ENCODE measurements at regions not wholly inside any gene's neighbourhood (a gene's known extent, or its start where the extent isn't known, plus 50 kb on each side); places are given as distances from the start of the nearest gene placed in this dataset.

DNA sequence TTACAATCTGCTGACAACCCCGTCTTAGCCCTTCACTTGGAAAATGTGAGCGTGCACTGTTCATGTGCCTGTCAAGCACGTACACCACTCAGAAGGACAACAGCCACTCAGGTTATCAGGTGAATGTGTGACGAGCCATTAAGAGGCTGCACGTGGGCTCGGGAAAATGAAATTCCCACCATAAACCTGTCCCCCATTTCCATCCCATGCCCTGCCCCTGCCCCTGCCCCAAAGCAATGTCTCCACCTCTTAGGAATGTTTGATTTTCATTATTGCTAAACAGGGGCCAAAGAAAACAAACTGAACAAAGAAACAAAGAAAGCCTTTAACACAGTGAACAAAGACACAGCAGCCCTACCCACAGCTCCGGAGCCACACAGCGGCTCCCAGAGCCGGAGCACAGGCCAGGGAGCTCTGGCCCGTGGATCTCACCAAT is 90.5 kb downstream of the TMEM18 start:
- TF ChIP-seq POLR2AphosphoS5 (IDR thresholded peaks at IDR 0.05; ENCODE audit: insufficient read depth, low read depth, low read length) (no peak), MYC (IDR thresholded peaks at IDR 0.05; ENCODE audit: low read depth, low read length) (no peak), JUN (IDR thresholded peaks at IDR 0.05; ENCODE audit: borderline replicate concordance, insufficient read depth, insufficient read length, low read depth) (no peak), GATA2 (IDR thresholded peaks at IDR 0.05; ENCODE audit: insufficient read depth, insufficient read length, low read depth, low read length) (no peak)
- Histone ChIP-seq H3K4me1 (ENCODE audit: control insufficient read depth, extremely low read depth, insufficient read depth, low read length) (no peaks in the 10 kb centered on the region), H3K79me2 (ENCODE audit: control insufficient read depth, insufficient read depth, low read length) (no peaks in the 10 kb centered on the region), H3K4me2 (ENCODE audit: insufficient read depth, low read length) (no peak overlapping the region), H3K36me3 (ENCODE audit: control insufficient read depth in 2 of 2, extremely low read depth in 1 of 2, insufficient read depth in 2 of 2, low read length in 2 of 2) (no peaks in the 10 kb centered on the region), H3K27me3 (ENCODE audit: control insufficient read depth in 2 of 2, insufficient read depth in 2 of 2, low read length in 2 of 2) (no peaks in the 10 kb centered on the region), H4K20me1 (replicated peaks; ENCODE audit: control insufficient read depth, extremely low read depth, insufficient read depth, low read length) (no peaks in the 10 kb centered on the region), H3K4me3 (replicated peaks in 1 of 3; ENCODE audit: insufficient read depth in 1 of 3, low read depth in 1 of 3, low read length in 3 of 3) (no peak overlapping the region), H3K27ac (ENCODE audit: insufficient read depth, low read depth, low read length) (no peak overlapping the region), H3K9ac (replicated peaks; ENCODE audit: extremely low read depth, insufficient read depth, low read length) (no peak overlapping the region), H3K9me1 (replicated peaks; ENCODE audit: control insufficient read depth, extremely low read depth, insufficient read depth, low read length) (no peaks in the 10 kb centered on the region), H3K9me3 (replicated peaks; ENCODE audit: control insufficient read depth, insufficient read depth, low read length) (peaks cover 3% of the 10 kb centered on the region), H2AFZ (ENCODE audit: low read depth, low read length) (no peak overlapping the region)
- dilution Hi-C loops (cut with MboI; ENCODE audit: extremely low pct_ligation_motif_present, low sequenced_read_pairs) (no loop called here), intact Hi-C loops (cut with micrococcal nuclease) (no loop called here)
- no peak for FAIRE-seq
- POLR2A ChIA-PET: no interaction called here
- DNase-seq (ENCODE audit: low read depth, low spot score): no peak
- CTCF ChIA-PET: no interaction called here
- no TSS peak for BruUV-seq (replicated peaks)

DNA sequence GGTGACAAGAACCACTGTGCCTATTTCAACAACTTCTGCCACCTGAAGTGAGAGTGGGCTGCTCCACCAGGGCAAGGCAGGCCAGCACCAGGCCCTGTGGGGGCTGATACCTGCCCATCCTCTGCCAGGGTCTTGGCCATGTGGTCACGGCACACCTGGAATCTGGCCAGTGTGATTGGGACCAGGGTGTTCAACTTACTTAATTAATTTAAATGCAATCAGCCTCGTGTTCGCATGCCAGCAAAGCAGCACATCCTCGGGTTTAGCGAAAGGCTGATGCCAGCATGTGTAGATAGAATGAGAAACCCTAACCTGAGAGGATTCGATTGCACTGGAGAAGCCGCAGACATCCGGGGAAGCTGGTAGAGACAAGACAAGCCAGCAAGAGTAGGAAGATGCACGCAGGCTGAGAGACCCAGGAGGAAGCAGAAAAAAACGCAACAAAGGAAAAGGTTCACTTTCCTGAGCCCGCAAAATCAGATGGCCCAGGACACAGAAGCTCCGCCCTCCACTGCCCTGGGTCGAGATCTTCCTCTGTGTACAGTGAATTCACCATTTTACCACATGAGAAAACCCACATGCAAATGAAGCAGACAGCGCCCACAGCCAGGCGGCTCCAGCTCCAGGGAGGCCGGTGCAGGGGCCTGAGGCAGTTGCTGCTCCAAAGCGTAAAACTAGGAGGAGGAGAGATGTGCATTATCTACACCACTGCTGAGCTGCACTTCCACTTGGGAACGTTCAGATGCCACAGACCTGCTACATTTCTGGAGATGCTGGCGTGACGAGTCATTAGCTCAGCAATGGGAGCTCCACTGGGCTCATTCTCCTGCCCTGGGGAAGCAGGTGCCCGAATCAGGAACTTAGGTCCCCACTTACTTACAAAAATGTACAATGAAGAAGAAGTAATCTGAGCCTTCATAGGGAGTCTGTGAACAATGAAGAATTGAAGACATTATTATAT is 92.1 kb downstream of the TMEM18 start:
- Histone ChIP-seq H3K27ac (ENCODE audit: insufficient read depth, low read depth, low read length) (no peak overlapping the region), H4K20me1 (replicated peaks; ENCODE audit: control insufficient read depth, extremely low read depth, insufficient read depth, low read length) (no peaks in the 10 kb centered on the region), H3K9me1 (replicated peaks; ENCODE audit: control insufficient read depth, extremely low read depth, insufficient read depth, low read length) (no peaks in the 10 kb centered on the region), H3K4me2 (ENCODE audit: insufficient read depth, low read length) (no peak overlapping the region), H3K36me3 (ENCODE audit: control insufficient read depth in 2 of 2, extremely low read depth in 1 of 2, insufficient read depth in 2 of 2, low read length in 2 of 2) (no peaks in the 10 kb centered on the region), H3K4me1 (ENCODE audit: control insufficient read depth, extremely low read depth, insufficient read depth, low read length) (no peaks in the 10 kb centered on the region), H3K79me2 (ENCODE audit: control insufficient read depth, insufficient read depth, low read length) (no peaks in the 10 kb centered on the region), H3K27me3 (ENCODE audit: control insufficient read depth in 2 of 2, insufficient read depth in 2 of 2, low read length in 2 of 2) (no peaks in the 10 kb centered on the region), H3K4me3 (replicated peaks in 1 of 3; ENCODE audit: insufficient read depth in 1 of 3, low read depth in 1 of 3, low read length in 3 of 3) (no peak overlapping the region), H3K9me3 (replicated peaks; ENCODE audit: control insufficient read depth, insufficient read depth, low read length) (peaks cover 3% of the 10 kb centered on the region), H2AFZ (ENCODE audit: low read depth, low read length) (no peak overlapping the region), H3K9ac (replicated peaks; ENCODE audit: extremely low read depth, insufficient read depth, low read length) (no peak overlapping the region)
- TF ChIP-seq FOS (IDR thresholded peaks at IDR 0.05; ENCODE audit: borderline replicate concordance, insufficient read depth, low read length) (no peak), EZH2 (IDR thresholded peaks at IDR 0.05; ENCODE audit: borderline replicate concordance, low read depth, low read length, severe bottlenecking) (no peak), JUN (IDR thresholded peaks at IDR 0.05; ENCODE audit: borderline replicate concordance, insufficient read depth, insufficient read length, low read depth) (no peak), GATA2 (IDR thresholded peaks at IDR 0.05; ENCODE audit: insufficient read depth, insufficient read length, low read depth, low read length) (no peak), MYC (IDR thresholded peaks at IDR 0.05; ENCODE audit: low read depth, low read length) (no peak), POLR2A (IDR thresholded peaks at IDR 0.05; ENCODE audit: low read depth, low read length) (no peak), POLR2AphosphoS5 (IDR thresholded peaks at IDR 0.05; ENCODE audit: insufficient read depth, low read depth, low read length) (no peak)
- TF ChIP-seq, protein P1, sequence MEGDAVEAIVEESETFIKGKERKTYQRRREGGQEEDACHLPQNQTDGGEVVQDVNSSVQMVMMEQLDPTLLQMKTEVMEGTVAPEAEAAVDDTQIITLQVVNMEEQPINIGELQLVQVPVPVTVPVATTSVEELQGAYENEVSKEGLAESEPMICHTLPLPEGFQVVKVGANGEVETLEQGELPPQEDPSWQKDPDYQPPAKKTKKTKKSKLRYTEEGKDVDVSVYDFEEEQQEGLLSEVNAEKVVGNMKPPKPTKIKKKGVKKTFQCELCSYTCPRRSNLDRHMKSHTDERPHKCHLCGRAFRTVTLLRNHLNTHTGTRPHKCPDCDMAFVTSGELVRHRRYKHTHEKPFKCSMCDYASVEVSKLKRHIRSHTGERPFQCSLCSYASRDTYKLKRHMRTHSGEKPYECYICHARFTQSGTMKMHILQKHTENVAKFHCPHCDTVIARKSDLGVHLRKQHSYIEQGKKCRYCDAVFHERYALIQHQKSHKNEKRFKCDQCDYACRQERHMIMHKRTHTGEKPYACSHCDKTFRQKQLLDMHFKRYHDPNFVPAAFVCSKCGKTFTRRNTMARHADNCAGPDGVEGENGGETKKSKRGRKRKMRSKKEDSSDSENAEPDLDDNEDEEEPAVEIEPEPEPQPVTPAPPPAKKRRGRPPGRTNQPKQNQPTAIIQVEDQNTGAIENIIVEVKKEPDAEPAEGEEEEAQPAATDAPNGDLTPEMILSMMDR (IDR thresholded peaks at IDR 0.05; ENCODE audit: extremely low read depth in 1 of 2, insufficient read depth in 1 of 2, low read depth in 1 of 2, low read length in 2 of 2): no peak
- TF ChIP-seq, protein P2, sequence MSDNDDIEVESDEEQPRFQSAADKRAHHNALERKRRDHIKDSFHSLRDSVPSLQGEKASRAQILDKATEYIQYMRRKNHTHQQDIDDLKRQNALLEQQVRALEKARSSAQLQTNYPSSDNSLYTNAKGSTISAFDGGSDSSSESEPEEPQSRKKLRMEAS (IDR thresholded peaks at IDR 0.05; ENCODE audit: insufficient read depth, insufficient read length): no peak
- FAIRE-seq (no peak), DNase-seq (ENCODE audit: low read depth, low spot score) (no peak)
- CTCF ChIA-PET: no interaction called here
- POLR2A ChIA-PET: no interaction called here
- dilution Hi-C loops (cut with MboI; ENCODE audit: extremely low pct_ligation_motif_present, low sequenced_read_pairs) (no loop called here), intact Hi-C loops (cut with micrococcal nuclease) (no loop called here)
- no TSS peak for BruUV-seq (replicated peaks)

All from endothelial cell of umbilical vein (primary cell).